ENCODE measurements at regions not wholly inside any gene's neighbourhood (a gene's known extent, or its start where the extent isn't known, plus 50 kb on each side); places are given as distances from the start of the nearest gene placed in this dataset.

GRCh38 chr12:128190614-128191013 lies 76.4 kb upstream of the TMEM132C start:
- DNase-seq = peak; percentile 22

DNA sequence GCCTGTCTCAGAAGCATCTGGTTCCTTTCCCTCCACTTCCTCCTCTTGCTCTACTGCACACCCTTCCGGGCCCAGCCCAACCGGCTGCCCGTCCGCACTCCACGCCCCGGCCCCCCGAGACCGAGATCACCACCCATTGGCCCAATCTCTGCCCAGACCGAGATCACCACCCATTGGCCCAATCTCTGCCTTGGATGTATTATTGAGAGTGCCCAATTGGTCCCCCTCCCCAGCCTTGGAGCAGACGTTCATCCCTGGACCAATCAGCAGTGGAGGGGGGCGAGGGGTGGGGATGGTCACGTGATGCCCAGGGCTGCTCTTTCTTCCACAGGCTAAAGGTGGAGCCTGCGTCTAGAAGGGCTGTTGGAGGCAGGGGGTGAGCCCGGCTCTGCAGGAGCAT lies 75.6 kb upstream of the TMEM132C start:
- no peak for DNase-seq

DNA sequence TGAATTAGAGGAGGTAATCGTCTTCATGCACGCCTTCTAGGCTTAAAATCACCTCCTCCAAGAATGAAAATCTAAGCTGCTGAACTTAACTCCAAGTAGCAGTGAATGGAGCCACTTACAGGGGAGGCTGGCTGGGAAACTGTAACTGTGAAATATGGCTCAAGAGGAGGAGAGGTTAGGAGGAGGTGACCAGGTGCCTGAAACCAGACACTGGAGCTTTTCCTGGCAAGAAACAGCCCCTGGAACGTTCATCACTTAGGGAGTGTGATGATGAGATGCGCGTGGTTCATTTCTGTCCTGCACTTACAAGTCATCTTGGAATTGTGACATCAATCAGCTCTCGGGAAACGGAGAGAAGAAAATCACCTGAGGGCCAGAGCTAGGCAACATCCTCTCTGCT lies 62.3 kb upstream of the TMEM132C start:
- DNase-seq = no peak

GRCh38 chr12:128205145-128205544 lies 61.8 kb upstream of the TMEM132C start:
- DNase-seq = no peak

DNA sequence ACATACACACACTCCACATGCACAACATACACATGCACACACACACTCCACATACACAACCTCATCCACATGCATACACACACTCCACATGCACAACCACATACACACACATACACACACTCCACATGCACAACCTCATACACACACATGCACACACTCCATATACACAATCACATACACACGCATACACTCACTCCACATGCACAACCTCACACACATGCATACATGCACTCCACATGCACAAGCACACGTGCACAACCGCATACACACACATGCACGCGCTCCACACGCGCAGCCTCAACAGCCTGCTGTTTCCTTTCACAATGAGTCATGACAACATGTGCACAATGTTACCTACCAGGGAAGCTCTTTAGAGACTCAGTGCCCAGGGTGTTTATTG lies 61.2 kb upstream of the TMEM132C start:
- no peak for DNase-seq

All from stimulated activated CD8-positive, alpha-beta memory T cell treated with anti-CD3 and anti-CD28 coated beads, Interleukin-4, amount 100 ng/mL, for 48 hours (primary cell).